Testis (tissue), 2 donors: ENCODE measurements at regions not wholly inside any gene's neighbourhood (a gene's known extent, or its start where the extent isn't known, plus 50 kb on each side); places are given as distances from the start of the nearest gene placed in this dataset.

Experiments
- DNase-seq: peaks from one replicate; pipeline ENCODE4 v3.0.0-alpha.2; 2019
- H3K27ac ChIP-seq, 2 donors: fragments of 200-600 bp; sonication (generic); one replicate each; pipeline ENCODE4 v1.5.1; 2019
- H3K27me3 ChIP-seq: fragments of 200-600 bp; sonication (generic); one replicate; pipeline ENCODE4 v1.5.1; 2019
- H3K36me3 ChIP-seq: fragments of 200-600 bp; sonication (generic); one replicate; pipeline ENCODE4 v1.5.1; 2017; ENCODE audit warnings: low read depth; ENCODE audit errors: missing control alignments
- H3K4me1 ChIP-seq: fragments of 200-600 bp; sonication (generic); one replicate; pipeline ENCODE4 v1.5.1; 2019
- H3K4me3 ChIP-seq, 2 donors: fragments of 200-600 bp; sonication (generic); one replicate each; pipeline ENCODE4 v1.5.1; 2017 to 2019
- H3K9me3 ChIP-seq: fragments of 200-600 bp; sonication (generic); one replicate; pipeline ENCODE4 v1.5.1; 2017
- CTCF ChIP-seq, 3 experiments: fragments of 450-650 bp in 2 of 3; fragments of 200-600 bp in 1 of 3; sonication (generic) in 1 of 3; IDR thresholded peaks; one replicate each; pipeline ENCODE4 v1.5.1; 2016 to 2019; ENCODE audit warnings: antibody characterized with exemption in 3 of 3, mild to moderate bottlenecking in 2 of 3, moderate library complexity in 1 of 3
- POLR2A ChIP-seq: fragments of 450-650 bp; IDR thresholded peaks from one replicate; pipeline ENCODE4 v1.6.1; 2017; ENCODE audit warnings: antibody characterized with exemption, mild to moderate bottlenecking, moderate library complexity
- whole genome bisulfite sequencing, 2 donors: methylation state at CpG; one replicate each; pipeline ENCODE4 v1.1.5; 2018; 5-methylcytosine and 5-hydroxymethylcytosine counted together
- intact Hi-C: fragments of 100-400 bp; cut with DNase I; formaldehyde crosslinking; loops from one replicate; pipeline ENCODE4 v1.15.1; 2023; ENCODE audit warnings: low total_unique reads

- H3K4me1 ChIP-seq = peaks cover 8% of the 10 kb centered on the region
- WGBS, 2 donors = 84 to 93% methylated on average over 6 of the region's 6 CpGs
- no peak for TF ChIP-seq CTCF (IDR thresholded peaks at IDR 0.05)
- TF ChIP-seq POLR2A = no peak
- no peaks in the 10 kb centered on the region for H3K9me3 ChIP-seq
- no peak overlapping the region for H3K4me3 ChIP-seq
- intact Hi-C loops = no loop called here
- H3K27ac ChIP-seq = no peak overlapping the region
- H3K27me3 ChIP-seq = no peaks in the 10 kb centered on the region
- no peak for DNase-seq
- H3K36me3 ChIP-seq = no peaks in the 10 kb centered on the region
Measured at GRCh38 chr10:34911661-34912205, 96.6 kb upstream of the PARD3 start.

GRCh38 chr10:34908481-34908880, 93.4 kb upstream of the PARD3 start:
- Histone ChIP-seq H3K27ac (no peak overlapping the region), H3K27me3 (no peaks in the 10 kb centered on the region), H3K4me3 (no peak overlapping the region), H3K36me3 (no peaks in the 10 kb centered on the region), H3K4me1 (peaks cover 12% of the 10 kb centered on the region), H3K9me3 (no peaks in the 10 kb centered on the region)
- WGBS, 2 donors = 42 to 43% methylated on average over 5 of the region's 5 CpGs
- DNase-seq = no peak
- TF ChIP-seq CTCF (IDR thresholded peaks at IDR 0.05) (no peak), POLR2A (no peak)
- intact Hi-C loops = no loop called here

GRCh38 chr10:34907743-34908430, 92.8 kb upstream of the PARD3 start:
- 61 to 69% methylated on average over 5 of the region's 5 CpGs for WGBS, 2 donors
- no peak for TF ChIP-seq POLR2A
- no peak for TF ChIP-seq CTCF (IDR thresholded peaks at IDR 0.05)
- no peaks in the 10 kb centered on the region for H3K9me3 ChIP-seq
- DNase-seq = no peak
- intact Hi-C loops = no loop called here
- no peaks in the 10 kb centered on the region for H3K36me3 ChIP-seq
- no peak overlapping the region for H3K4me3 ChIP-seq
- peaks cover 12% of the 10 kb centered on the region for H3K4me1 ChIP-seq
- no peak overlapping the region for H3K27ac ChIP-seq
- no peaks in the 10 kb centered on the region for H3K27me3 ChIP-seq

GRCh38 chr10:34906067-34906965, 91.2 kb upstream of the PARD3 start:
- DNase-seq = no peak
- no peak overlapping the region for H3K27ac ChIP-seq
- no peak for TF ChIP-seq POLR2A
- no peak for TF ChIP-seq CTCF (IDR thresholded peaks at IDR 0.05)
- no peaks in the 10 kb centered on the region for H3K36me3 ChIP-seq
- no peaks in the 10 kb centered on the region for H3K27me3 ChIP-seq
- no peak overlapping the region for H3K4me3 ChIP-seq
- 53 to 61% methylated on average over 29 of the region's 29 CpGs for WGBS, 2 donors
- no peaks in the 10 kb centered on the region for H3K9me3 ChIP-seq
- peaks cover 12% of the 10 kb centered on the region for H3K4me1 ChIP-seq
- intact Hi-C loops = no loop called here
